GF-D8 (cell line): ENCODE measurements at regions not wholly inside any gene's neighbourhood (a gene's known extent, or its start where the extent isn't known, plus 50 kb on each side); places are given as distances from the start of the nearest gene placed in this dataset.

Source experiments
- DNase-seq: peaks from one replicate; lab custom pipeline; 2025; lab: John Stamatoyannopoulos, UW

GRCh38 chr1:213871179-213871578 is 116.6 kb upstream of the PROX1 start:
- no peak for DNase-seq

GRCh38 chr1:213874789-213875188 is 113.0 kb upstream of the PROX1 start:
- DNase-seq = no peak

- DNase-seq = no peak
Observed at GRCh38 chr1:213876531-213876930, 111.2 kb upstream of the PROX1 start.

GRCh38 chr1:213883618-213884017 is 104.2 kb upstream of the PROX1 start:
- DNase-seq = no peak

- DNase-seq = no peak
Observed at GRCh38 chr1:213884402-213884801, 103.4 kb upstream of the PROX1 start.

- no peak for DNase-seq
Observed at GRCh38 chr1:213884942-213885341, 102.8 kb upstream of the PROX1 start.

GRCh38 chr1:213887842-213888241 is 99.9 kb upstream of the PROX1 start:
- DNase-seq = no peak

GRCh38 chr1:213891989-213892902 is 95.5 kb upstream of the PROX1 start:
- no peak for DNase-seq

GRCh38 chr1:213898684-213899083 is 89.1 kb upstream of the PROX1 start:
- no peak for DNase-seq

GRCh38 chr1:213899413-213899812 is 88.4 kb upstream of the PROX1 start:
- no peak for DNase-seq

- no peak for DNase-seq
Observed at GRCh38 chr1:213905344-213905743, 82.4 kb upstream of the PROX1 start.

GRCh38 chr1:213908521-213908920 is 79.3 kb upstream of the PROX1 start:
- no peak for DNase-seq

- DNase-seq = no peak
Observed at GRCh38 chr1:213914392-213914791, 73.4 kb upstream of the PROX1 start.

GRCh38 chr1:213921311-213921710 is 66.5 kb upstream of the PROX1 start:
- DNase-seq = no peak

GRCh38 chr1:213921712-213922111 is 66.1 kb upstream of the PROX1 start:
- DNase-seq = no peak

- DNase-seq = no peak
Observed at GRCh38 chr1:213925531-213926182, 62.1 kb upstream of the PROX1 start.

- DNase-seq = no peak
Observed at GRCh38 chr1:213927846-213928245, 59.9 kb upstream of the PROX1 start.

GRCh38 chr1:213929398-213929797 is 58.4 kb upstream of the PROX1 start:
- no peak for DNase-seq

GRCh38 chr1:213931836-213932235 is 55.9 kb upstream of the PROX1 start:
- no peak for DNase-seq

- DNase-seq = no peak
Observed at GRCh38 chr1:213933336-213933735, 54.4 kb upstream of the PROX1 start.

- no peak for DNase-seq
Observed at GRCh38 chr1:213934649-213935048, 53.1 kb upstream of the PROX1 start.

- no peak for DNase-seq
Observed at GRCh38 chr1:213936571-213936970, 51.2 kb upstream of the PROX1 start.
